RPMI8226 (cell line): ENCODE measurements at regions not wholly inside any gene's neighbourhood (a gene's known extent, or its start where the extent isn't known, plus 50 kb on each side); places are given as distances from the start of the nearest gene placed in this dataset.
A peak's percentile ranks its signal among the peaks of the same experiment; 100 is the strongest.
"Not testable (repeated sequence)": the region's sequence is repeated elsewhere in the genome, so short reads cannot be mapped to it uniquely, and the experiment has no call there.

Source experiments
- DNase-seq: peaks from one replicate; pipeline ENCODE4 v3.0.0-alpha.2; 2015

DNA sequence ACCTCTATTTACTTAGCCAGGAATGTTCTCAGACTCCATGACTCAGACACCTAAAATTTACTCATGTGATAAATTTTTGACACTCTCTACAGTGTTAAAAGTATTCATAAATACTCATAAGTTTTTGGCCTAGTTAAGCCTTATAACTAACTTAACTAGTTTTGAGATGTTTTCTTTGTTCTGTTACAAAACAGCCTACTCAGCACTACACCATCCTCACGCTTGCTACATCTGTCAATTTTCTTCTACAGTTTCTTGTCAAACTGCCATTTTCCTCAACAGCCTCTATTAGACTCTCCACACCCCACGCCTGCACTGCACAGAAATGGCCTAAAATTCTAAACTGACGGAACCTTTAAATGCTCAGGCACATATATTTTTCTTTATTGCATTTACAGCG is 195.5 kb downstream of the ANXA1 start:
- DNase-seq: no peak

DNA sequence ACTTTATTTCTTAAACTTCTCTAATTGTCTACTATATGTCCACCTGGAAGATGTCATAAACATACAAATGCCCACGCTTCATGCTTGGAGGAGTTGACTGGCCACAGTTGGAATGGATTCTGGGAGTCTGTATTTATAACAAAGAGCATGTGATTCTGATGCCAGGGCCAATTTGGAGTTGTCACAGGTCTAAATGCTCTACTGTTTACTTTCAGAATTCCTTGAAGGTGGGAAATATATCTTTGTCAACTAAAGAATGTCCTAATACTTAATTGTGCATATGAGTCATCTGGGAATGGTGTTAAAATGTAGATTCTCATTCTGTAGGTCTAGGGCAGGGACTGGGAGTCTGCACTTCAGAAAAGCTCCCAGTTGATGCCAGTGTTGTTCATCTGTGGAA is 196.1 kb downstream of the ANXA1 start:
- DNase-seq: no peak

DNA sequence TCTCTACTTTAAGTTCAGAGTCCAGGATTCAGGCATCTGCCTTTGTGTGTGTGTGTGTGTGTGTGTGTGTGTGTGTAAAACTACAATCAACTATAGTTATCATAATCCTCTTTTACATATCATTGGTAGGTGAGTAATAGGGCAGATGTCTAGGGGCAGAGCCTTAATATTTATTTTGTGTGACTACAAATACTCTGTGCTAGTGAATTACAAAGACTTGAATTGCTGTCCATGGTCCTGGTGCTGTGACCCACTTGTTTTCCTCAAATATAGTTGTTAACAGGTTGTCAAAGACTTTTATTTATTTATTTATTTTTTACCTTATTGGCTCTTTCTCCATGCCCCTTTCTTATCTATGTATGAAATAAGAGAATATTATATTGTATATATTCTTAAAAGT is 196.8 kb downstream of the ANXA1 start:
- no peak for DNase-seq

DNA sequence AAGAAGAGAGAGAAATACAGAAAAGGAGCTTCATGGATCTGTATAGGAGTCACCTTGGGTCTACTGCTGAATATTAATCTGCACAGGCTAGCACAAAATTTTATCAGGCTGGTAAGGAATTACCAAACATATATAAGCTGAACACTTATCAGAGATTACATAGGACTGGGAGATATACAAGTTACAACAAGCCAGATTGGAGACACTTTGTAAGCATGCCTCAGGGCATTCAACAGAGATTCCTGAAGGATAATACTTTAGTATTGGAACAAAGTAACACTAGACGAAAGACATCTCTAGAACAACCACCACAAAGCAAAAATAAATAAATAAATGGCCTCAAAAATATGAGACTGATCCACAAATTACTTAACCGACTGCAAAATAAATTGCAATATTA is 197.8 kb downstream of the ANXA1 start:
- DNase-seq: no peak

DNA sequence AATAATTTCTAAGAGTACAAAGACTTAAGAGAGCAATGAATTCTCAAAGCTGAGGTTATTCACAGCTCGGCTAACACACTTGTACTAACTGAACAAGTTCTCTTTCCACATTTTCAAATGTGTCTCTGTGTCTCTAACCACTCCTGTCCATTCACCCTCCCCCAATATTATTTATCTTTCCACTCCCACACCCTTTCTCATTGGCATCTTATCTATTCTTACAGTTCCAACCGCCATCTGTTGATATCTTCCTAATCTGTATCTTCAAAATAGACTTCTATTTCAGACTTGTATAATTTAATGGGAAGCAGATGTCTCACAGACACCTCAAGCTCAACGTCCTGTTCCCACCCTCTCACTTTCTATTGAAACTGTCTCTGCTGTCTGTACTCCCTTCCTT is 205.9 kb downstream of the ANXA1 start:
- no peak for DNase-seq

DNA sequence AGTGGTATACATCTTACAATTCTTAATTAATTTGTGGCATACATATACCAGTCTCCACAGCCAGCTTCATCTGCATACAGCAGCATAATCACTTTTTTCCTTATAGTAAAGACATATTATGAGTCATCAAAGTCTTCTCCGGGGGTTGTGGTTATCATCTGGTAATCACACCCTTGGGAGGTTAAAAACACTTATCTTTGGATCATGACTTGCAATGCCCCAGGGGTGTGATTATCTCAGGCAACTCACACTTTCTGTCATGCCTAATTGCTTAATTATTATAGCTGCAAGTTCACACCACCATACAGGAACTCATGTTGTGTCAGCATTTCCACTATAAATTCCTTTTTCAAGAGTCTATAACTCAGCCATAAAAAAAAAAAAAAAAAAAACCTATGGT is 218.4 kb downstream of the ANXA1 start:
- DNase-seq: no peak

DNA sequence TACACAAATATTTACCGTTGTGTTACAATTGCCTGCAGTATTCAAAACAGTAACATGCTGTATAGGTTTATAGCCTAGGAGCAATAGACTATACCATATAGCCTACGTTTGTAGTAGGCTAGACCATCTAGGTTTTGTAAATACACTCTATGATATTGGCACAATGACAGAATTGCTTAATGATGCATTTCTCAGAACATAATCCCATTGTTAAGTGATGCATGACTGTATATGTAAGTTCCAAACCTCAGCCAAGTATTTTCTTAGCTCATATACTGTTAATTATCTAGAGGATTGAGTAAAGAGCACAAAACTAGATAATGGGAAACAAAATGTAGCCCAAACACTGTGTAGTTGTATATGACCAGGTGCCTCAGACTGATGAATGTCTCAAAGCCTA is 220.1 kb downstream of the ANXA1 start:
- DNase-seq: no peak

DNA sequence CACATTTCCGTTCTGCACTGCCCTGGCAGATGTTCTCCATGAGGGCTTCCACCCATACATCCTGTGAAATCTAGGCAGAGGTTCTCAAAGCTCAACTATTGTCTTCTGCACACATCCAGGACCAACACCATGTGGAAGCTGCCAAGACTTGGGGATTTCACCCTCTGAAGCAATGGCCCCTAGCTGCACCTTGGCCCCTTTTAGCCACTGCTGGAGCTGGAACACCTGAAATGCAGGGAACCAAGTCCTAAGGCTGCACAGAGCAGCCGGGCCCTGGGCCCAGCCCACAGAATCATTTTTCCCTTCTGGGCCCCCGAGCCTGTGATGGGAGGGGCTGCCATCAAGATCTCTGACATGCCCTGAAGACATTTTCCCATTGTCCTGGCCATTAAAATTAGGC is 228.7 kb downstream of the ANXA1 start:
- no peak for DNase-seq

DNA sequence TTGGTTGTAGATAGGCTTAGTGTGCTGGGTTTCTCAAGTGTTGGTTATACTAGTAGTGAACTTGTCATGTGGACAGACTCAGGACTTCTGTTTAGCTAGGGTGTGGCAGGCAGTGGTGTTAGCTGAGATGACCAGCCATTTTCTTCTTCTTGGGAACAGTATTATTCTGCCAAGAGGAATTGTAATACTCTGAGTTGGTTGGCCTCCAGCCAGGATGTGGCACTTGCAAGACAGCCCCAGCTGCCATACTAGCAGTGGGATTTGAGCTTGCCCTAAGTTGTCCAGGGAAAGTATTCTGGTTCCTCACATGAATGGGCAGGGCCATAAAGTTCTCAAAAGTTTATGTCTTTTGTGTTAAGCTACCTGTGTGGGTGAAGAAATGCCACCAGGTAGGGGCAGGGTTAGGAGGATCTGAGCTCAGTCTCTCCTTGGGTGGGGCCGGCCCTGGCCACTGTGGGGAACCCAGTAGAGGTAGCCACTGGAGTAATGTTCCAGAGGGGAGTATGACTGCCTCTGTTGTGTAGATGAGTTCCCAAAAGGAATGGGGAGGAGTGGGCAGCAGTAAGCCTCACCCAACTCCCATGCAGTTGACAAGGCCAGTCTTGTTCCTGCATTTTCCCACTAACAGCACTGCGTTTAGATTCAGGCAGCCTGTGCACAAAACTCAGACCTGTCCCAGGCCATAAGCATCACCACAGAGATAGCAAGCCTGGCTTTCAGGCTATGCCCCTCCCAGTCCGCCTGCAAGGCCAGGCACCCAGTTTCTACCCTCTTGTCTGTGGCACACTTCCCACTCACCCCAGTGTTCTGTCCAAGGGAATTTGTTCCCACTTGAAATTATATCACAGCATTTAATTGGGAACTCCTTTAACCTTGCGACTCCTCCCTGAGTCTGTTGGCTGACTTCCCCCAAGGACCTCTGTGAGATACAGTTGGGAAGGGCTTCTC is 250.7 kb downstream of the ANXA1 start:
- DNase-seq: no peak

DNA sequence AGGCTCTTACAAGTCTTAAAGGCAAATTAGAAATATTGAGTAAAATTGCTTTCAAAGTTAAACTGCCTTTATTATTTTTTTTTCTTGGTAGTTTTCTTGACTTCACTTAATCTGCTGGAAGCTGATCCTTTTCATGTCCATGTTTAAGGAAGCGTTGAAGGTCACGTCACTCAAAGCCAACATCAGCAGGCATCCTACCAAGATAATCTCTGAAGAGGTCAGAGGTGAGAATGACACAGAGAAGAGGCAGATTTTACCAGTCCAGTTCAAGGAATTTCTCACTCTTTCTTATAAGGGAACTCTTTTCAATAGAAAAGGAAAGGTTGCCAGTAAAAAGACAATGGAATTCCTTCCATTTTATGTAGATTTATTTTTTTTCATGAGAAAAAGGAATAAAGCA is 259.8 kb downstream of the ANXA1 start:
- DNase-seq: no peak

DNA sequence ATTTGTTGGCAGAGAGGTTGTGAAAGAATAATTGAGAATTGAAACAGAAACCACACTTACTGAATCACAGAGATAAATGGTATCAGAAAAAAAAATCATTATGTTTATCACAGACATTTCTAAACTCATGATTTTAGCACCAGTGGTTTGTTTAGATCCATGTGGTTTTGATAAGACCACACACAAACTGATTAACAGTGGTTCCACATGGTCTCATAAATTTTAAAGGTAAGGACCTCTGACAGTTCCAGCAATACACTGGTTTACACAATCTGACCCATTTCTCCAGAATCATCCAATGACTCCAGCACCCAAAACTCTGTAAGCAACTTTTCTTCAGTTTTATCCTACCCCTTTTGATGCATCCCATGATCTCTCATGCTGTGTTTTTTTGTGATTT is 261.2 kb downstream of the ANXA1 start:
- DNase-seq: no peak

DNA sequence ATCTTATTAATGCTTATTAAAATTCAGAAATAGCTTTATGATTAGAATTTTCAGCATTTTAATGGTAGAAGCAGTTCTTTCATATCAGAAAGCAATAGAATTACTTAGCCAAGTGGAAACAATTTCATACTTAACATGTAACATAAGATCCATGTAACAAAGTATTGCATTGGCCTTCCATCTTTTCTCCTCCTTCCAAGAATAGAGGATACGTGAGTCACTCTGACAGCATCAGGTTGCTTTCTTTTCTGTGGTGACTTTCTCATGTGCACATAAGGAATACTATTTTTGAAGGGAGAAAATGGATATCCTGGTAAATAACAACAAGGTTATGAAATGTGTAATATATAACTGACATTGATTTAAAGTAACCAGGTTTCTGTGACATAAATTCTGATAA is 272.2 kb downstream of the ANXA1 start:
- DNase-seq: no peak

DNA sequence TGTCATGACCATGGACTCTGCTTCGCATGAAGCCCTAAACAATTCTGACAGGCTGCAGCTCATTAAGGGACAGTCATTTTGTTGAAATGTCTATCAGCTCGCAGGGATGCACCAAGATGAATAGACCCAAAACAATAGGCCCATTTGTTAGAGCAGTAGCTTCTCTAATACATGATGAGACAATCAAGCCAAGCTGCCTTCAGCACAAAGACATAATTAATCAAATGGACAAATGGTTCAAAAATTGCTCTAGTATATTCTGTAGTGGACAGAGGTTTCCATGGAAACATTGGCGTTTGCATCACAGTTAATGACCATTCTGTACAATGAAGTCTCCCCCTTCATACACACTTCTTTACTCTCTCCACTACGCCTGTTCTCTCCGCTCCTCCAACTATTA is 274.6 kb downstream of the ANXA1 start:
- DNase-seq: no peak

DNA sequence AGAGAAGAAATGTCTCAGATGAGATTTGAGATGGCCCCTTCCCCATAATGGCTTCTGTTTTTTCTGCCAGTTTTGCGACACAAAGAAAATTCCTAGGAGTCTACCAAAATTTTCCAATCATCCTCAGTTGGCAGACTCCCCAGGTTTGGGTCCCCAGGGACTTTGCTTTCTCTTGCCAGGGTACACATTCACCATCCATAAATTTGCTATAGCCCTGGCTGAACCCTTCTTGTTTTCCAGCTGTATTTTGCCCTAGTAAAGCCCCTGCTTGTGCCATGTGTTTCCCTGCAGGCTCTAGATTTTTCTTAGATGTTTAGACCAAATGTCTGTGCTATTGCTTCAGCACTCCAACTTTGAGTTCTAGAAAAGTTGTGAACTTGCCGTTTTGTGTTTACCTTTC is 283.2 kb downstream of the ANXA1 start:
- no peak for DNase-seq

DNA sequence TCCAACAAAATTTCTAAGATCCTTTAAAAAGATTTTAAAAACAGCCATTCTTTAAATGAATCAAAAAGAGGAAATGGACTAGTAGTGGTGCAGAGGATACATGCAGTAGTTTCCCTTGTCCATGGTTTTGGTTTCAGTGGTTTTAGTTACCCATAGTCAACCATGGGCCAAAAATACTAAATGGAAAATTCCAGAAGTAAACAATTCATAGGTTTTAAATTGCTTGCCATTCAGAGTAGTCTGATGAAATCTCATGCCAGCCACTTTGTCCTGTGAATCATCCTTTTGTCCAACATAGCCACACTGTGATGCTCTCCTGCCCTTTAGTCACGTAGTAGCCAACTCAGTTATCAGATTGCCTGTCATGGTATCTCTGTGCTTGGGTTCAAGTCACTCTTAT is 286.1 kb downstream of the ANXA1 start:
- DNase-seq: peak; percentile 16

DNA sequence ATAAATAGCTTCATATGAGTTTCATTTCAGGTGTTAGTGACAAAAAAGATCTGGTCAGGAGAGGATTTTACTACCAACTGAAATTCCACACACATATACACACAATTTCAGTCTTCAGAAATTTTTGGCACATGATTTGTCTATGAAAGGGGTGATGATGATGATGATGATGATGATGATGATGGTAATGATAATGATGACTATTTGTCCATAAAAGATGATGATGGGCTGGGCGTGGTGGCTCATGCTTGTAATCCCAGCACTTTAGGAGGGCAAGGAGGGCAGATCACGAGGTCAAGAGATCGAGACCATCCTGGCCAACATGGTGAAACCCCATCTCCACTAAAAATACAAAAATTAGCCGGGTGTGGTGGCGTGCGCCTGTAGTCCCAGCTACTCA is 288.2 kb downstream of the ANXA1 start:
- not testable (repeated sequence) for DNase-seq

DNA sequence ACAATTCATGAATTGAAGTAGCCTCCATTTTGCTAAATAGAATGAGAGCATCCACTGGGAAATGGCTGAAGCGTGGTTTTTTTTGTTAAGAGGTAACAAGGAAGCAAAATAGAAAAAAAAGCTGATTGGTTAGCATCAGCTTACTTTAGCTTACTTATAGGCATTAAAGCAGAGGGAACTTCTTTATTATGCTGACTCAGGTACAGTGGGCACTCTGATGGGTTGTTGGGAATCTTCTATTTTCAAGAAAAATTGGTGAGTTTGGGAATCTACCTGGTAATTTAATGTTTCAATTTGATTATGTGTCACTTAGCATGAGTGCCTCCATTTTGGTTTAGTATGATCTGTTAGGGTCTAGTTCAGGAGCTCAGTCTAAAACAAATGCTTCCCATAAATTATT is 289.6 kb downstream of the ANXA1 start:
- DNase-seq: no peak

DNA sequence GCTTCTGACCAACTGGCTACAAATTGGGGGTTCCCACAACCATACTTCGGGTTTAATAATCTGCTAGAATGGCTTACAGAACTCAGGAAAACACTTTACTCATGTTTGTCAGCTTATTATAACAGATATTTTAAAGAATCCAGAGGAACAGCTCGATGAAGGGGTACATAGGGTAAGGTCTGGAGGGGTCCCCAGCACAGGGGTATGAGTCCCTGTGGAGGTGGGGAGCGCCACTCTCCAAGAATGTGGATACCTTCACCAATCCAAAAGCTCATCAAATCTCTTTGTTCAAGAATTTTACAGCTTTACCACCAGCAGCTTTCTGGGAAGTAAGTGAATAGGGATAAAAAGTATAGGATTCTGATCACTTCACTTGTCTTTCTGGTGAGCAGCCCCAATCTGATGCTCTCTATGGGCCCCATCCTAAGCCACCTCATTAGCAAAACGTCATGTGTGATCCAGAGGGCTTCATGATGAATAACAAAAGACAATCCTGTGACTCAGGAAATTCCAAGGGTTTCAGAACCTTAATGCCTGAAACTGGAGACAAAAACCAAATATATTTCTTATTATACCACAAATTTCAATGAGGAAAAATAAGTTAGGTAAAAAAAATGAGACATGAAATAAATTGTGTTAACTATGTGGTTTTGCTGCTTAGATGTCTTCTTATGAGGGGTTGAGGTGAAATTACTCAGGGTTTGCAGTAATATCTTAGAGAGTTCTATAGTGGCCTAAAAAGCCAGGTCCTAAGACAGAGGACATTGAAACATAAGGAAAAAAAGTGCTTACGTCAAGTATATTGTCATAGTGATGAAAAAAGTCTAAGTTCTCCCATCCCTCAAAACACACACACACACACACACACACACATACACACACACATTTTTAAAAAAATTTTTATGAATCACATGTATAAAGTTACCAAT is 290.5 kb downstream of the ANXA1 start:
- no peak for DNase-seq

DNA sequence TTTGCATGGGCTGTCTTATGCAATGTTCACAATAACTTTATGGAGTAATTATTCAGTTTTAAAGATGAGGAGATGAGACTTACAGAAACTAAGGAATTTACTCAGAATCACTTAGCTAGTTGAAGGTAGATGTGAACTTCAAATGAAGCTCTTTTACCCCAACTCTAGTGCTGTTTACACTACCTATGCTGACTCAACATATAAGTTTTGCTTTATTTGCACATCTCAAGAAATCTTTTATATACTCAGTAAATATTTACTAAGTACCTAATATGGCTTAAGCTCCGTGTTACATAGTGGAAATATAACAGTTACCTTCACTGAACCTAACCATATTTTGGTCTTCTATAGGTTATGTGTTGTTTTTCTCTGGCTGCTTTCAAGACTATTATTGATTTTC is 293.2 kb downstream of the ANXA1 start:
- DNase-seq: no peak

DNA sequence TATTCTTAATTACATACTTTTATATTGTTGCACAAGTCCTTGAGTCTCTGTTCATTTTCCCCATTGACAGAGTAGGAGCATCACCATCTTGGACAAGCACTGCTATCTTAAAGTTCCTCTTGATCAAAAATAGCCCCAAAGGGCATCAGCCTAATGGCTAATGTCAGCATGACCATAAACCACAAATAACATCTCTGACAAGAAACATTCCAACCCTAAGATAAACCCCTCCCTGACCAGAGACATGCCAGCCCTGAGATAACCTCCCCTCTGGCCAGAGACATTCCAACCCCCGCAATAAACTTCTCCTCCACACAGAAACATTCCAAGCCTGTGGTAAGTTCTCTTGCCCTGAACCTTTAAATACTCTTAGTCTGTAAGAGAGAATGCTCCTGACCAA is 293.7 kb downstream of the ANXA1 start:
- DNase-seq: not testable (repeated sequence)

DNA sequence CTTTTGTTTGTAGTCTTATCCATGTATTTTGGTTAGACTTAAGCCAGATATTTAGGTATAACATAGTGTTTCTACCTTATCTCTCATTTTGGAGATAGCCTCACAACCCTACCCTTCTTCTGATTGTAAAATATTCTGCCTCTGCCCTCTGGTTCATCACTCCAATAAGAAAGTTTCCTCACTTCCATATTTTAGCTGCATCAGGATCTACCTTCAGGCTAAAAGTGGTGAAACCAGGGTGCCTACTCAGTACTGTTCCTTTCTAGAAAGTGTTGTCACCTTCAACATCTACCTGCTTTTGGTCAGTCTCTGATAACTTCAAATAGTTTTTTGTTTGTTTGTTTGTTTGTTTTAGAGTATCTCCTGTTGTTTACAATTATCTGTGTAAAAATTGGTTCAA is 294.6 kb downstream of the ANXA1 start:
- no peak for DNase-seq

DNA sequence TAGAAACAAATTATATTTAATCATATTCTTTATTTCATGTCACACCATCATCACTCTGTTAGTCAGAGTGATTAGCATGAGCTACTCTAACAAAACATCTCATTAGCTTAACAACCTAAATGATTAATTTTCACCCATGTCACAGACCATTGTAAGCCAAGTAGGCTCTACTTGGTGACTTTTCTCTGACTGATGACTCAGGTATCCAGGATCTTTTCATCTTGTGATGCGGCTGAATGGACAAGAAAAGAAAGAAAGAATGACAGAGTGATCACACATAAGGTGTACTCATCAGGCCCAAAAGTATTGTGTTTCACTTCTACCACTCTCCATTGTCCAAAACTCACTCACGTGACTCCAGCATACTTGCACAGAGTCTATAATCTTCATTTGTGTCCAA is 299.3 kb downstream of the ANXA1 start:
- no peak for DNase-seq

DNA sequence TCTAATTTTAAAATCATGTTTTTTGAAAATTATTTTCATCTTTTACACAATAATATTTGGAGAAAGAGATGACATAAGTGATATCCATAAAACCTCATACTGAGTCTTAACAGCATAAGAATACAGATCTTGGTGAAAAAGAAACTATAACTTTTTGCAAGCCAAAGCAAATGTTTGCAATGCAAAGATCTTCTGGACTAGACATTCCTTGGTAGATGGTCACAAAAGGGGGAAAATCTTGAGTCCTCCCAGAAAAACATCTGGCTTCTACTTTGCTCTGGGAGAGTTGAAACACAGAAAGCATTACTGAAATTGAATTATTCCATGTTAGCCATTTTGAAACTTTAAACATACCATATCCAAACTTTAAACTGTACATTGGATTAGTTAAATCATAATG is 308.2 kb downstream of the ANXA1 start:
- DNase-seq: no peak

DNA sequence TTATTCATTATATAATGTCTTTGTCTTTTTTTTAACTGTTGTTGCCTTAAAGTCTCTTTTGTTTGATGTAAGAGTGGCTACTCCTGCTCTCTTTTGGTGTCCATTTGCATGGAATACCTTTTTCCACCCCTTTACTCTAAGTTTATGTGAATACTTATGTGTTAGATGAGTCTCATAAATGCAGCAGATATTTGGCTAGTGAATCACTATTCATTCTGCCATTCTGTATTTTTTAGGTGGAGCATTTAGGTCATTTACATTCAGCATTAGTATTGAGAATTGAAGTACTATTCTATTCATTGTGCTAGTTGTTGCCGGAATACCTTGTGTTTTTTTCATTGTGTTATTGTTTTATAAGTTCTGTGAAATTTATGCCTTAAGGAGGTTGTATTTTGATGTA is 317.1 kb downstream of the ANXA1 start:
- no peak for DNase-seq
